Activated CD4-positive, alpha-beta T cell treated with anti-CD3 and anti-CD28 coated beads, Interleukin-2, amount 50 U/mL, for 16 hours (primary cell): ENCODE measurements at regions not wholly inside any gene's neighbourhood (a gene's known extent, or its start where the extent isn't known, plus 50 kb on each side); places are given as distances from the start of the nearest gene placed in this dataset.

ENCODE experiments used
- DNase-seq: peaks from one replicate; pipeline ENCODE4 v3.0.0-alpha.2; 2020

DNA sequence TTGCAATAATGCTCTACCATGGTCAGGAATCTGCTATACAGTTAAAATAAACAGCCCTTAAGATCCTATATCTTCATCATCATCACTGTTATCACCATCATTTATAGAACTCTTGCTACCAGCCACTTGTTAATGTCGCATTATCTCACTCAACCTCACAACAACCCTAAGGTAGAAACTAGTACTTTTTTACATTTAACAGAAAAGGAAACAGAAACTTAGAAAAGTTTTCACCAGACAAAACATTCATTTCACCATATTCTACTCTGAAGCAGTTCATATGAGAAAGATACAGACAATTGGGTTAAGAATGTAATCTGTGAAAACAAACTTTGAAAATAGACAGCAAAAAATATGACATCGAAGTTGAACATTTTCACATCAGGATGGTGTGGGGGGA, 262.6 kb downstream of the ATG4C start:
- DNase-seq = no peak

DNA sequence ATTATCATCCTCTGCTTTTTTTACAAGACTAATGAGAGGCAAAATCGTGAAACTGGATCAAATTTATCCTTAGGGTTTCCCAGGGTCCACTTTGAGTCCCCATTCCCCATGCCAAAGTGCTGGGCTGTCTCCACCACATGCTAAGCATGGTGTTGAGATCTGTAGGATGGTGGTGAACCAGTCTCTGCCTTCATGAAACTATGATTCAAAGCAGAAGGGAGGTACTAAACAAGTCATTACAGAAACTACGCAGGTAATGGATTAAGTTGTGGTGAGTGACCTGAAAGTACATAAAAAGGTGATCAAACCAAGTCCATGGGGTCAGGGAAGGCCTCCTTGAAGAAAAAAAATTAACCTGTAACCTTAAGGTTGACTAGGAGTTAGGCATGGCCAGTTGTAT, 265.2 kb downstream of the ATG4C start:
- no peak for DNase-seq

DNA sequence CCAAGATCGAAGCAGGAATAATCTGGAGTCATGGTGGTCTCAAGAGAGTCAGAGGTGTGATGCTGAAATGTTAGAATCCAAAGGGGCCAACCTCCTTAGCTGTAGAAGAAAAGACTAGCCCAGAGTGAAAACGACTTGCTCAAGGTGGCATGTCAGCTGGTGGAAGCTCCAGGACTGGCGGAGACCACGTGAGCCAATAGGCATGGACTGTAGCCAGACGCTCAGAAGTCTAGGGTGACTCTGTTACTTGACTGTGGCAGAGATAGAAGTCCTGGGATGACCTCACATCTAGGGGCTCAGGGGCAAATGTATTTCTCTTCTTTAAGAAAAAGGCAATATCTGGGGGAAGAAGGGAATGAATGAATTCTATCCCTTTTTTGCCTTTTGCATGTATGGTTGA, 267.4 kb downstream of the ATG4C start:
- DNase-seq = no peak

DNA sequence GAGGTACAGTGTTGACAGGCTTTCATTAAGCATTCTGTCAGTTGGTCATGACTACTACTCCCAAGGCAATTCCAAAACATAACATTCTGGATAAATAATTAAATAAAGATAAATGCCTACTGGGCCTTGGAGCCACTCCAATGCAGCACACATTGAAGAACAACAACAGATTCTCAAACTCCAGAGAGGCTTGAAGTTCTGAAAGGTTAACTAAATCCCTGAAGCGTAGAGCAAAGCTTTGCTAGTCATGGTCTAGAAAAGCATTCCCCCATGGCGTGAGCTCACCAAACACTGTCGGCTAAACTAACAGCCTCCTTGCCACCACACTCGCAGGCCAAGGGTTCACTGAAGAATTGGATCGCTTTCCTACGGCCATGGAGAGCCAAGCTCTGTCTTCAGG, 268.0 kb downstream of the ATG4C start:
- no peak for DNase-seq

DNA sequence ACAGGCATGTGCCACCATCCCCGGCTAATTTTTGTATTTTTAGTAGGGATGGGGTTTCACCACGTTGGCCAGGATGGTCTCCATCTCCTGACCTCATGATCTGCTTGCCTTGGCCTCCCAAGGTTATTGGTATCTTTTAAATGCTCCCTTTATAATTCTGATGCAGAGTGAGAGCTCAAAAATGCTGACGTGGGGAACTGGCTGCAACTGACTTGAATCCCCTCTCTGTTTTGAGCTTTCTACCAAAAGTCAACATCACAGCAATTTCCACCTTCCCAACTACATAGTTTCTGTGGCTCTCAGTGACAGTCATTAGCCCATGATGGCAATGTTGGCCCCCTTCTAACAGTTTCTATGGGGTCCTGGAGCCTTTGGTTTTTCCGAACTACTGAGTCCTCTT, 268.2 kb upstream of the FOXD3 start:
- DNase-seq = no peak

DNA sequence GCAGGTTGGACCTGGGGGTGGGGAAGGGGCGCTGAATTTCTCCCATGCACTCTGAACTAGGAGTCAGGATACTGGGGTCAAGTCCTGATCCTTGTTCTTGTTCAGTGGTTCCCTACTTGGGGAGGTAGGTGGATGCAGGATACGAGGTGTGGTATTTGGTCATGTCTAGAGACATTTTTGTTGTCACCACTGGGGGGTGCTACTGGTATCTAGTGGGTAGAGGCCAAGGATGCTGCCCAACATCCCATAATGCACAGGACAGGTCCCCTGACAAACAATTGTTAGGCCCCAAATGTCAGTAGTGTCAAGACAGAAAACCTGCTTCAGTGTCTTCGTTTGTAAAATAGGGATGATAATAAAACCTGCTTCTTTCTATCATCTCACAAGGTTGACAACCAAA, 259.0 kb upstream of the FOXD3 start:
- DNase-seq = no peak

DNA sequence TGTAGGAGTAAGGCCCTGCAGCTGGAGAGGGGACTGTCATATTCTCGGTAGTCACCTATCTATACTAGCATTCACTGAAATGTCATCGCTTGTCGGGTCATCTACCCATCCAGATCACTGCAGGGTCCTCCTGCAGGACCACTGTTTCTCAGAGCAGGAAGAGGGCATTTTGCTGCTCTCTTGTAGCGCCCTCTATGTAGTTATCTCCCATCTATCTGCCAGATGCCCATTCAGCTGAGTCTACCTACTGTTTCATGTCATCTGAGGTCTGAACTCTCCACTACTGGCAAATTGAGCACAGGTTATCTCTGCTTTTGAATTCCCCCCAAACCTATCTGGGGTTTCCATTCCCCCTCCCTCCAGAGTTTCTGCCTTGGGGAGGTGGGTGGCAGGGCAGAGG, 258.2 kb upstream of the FOXD3 start:
- DNase-seq = no peak

DNA sequence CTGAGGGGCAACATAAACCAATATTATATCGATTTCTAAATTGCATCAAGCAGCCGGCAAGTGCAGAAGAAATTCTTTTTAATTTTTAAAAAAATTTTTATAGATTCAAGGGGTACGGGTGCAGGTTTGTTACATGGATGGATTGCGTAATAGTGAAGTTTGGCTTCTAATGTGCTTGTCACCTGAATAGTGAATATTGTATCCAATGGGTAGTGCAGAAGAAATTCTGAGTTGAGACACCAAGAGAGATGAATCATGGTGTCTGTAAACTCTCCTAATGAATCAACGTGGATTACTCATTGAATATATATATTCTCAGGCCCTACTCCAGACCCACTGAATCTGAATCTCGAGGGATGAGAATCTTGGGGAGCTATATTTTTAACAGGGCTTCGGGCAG, 253.7 kb upstream of the FOXD3 start:
- DNase-seq = no peak

DNA sequence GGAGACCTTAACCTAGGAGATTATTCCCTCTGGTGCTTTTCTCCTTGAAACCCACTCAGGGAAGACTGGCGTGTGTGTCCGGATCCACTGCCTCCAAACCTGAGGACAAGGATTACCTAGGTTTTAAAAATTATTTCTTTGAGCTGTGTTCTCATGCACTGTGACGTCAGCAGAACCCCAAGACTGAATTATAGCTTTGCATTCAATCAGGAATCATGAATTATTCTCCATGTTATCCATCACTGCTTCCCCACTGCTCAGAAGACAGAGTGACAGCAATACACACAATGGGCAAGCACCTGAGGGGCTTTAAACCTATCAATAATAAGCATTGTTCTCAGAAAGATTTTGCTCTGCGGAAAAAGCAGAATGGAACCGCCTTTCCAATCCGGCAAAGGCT, 253.2 kb upstream of the FOXD3 start:
- no peak for DNase-seq

DNA sequence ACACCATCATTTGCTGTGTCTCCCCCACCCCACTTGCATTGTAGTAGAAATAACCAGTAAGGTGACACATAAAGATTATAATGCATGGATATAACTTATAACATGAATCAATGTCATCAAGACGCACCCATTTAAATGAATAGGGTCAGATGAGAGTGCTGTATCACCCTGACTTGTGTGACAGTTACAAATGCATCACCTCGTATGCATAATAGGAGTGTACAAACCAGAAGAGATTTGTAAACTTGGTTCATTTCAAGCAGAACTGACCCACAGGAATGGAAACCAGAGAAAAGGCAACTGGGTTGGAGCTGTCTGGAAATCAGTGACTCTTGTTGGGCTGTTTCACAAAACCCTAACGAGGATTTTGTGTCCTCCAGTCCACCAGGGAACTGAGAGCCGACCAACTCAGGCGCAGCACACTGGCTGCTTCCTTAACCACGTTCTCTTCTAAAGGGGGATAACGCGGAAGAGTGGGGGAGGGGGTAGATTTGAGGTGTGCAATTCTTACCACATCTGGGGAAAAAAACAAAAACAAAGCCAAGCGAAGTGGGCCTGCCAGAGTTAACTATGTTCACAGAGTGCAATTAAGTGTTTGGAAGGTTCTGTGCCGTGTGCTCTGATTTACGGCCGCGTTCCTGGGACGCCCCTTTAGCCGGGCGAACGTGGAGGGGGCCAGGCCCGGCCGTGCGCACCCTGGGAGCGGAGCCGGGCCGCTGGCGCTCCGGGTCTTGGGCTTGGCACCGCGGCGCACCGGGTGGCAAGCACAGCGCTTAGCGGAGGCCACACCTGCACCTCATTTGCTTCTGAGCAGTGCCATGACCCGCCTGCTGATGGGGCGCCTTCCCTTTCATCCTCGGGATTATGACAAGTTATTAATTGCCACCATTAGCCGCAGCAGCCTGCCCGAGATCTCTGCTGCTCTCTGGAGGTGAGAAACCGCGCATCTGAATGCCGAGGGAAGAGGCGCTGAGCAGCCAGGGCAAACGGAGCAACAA, 248.8 kb upstream of the FOXD3 start:
- DNase-seq = no peak

DNA sequence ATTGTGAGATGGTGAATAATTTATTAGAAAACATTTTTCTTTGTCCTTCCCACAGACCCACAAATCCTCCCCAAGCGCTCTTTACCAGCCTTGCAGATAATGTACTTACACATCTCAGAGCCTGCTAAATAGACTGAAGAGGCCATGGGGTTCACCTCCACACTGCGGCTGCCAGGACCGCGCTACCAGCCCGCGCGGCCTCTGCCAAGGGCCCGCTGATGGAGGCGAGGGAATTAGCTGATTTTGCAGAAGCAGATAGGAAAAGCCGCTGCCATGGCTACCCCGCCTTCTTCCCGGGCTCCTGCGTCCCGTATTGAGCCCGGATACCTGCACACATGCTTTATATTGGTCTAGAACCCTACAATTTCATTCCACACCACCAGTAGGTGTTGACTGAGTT, 248.0 kb upstream of the FOXD3 start:
- no peak for DNase-seq

DNA sequence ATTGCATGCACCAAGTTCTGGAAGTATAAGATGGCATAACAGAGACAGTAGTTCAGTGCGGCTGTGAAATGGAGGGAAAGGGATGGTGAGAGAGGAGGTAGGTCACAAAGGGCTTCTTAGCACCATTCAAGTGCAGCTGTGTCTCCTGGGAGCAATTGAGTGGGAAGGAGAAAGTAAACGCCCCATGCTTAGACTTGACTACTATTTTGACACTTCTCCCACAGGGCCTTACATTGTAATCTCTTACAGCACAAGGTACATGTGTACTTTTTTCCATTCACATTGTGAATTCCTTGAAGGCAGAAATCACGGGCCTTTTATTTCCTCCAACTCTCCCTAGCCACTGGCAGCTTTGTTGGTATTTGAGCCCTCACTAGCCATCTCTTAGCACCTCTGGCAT, 239.6 kb upstream of the FOXD3 start:
- DNase-seq = no peak

DNA sequence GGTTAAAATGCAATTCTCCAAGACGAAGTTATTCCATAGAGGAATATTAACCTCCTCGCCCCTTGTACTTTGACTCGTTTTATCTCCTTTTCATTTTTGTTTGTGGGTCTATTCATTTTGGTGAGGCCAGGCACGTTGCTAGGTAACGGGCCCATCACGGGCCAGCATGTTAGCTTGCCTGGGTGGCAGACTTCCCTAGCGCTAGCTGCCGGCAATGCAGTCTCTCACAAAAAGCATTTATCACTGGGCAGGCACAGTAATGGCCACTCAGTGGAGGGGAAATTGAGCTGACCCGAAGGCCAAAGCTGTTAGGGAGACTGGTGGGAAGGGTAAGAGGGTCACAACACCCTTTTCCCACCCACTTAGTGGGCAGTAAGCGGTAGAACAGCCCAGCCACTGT, 234.4 kb upstream of the FOXD3 start:
- no peak for DNase-seq

DNA sequence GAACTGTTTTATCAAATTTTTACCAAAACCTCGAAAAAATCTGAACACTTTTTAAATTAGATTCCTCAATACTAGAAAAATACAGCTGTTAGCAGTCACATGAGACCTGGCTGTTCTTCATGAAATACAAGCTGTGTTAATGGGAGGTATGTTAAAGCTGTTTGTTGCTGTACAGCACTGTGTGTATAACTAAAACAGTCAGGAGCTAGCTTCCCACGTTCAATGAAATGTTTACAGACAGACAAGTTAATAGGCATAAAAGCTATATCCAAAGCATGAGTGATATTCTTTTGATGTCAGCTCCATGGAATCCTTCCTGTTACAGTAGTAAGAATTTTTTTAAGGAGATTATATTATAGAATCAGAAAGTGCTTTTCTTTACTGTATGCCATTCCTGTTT, 223.2 kb upstream of the FOXD3 start:
- no peak for DNase-seq

DNA sequence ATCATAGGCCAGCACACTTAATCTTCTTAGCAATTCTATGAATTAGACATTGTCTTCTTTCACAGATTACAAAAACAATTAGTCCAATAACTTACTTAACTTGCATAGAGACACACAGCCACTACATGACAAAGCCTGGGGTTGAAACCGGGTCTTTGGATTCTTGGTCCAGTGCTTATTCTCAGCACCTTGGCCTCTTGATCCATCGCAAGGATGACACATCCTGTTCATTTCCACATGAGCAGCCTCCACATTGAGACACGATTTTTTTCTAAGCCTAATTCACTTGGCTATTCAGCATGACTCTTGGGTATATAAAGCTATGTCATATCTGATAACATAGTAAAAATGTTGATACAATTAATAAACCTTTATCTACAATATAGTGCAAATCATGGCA, 221.0 kb upstream of the FOXD3 start:
- DNase-seq = no peak

DNA sequence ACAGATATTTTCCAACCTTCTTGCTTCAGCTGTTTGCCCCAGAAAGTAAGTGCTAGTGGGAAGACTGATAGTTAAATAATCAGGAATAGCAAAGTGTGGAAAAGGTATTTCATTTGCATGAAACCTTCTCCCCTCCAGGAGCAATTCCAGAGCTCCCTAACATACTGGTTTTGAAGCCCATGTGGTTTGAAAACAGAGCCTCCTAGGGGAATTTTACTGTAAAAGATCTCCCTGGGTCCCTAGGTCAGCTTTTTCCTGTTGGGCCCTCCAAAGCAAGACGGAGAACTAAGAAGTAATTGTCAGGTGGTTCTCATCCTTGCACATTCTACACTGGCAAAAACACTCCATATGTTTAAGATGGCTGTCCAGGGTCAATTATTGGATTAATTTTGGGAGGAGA, 218.7 kb upstream of the FOXD3 start:
- DNase-seq = no peak

DNA sequence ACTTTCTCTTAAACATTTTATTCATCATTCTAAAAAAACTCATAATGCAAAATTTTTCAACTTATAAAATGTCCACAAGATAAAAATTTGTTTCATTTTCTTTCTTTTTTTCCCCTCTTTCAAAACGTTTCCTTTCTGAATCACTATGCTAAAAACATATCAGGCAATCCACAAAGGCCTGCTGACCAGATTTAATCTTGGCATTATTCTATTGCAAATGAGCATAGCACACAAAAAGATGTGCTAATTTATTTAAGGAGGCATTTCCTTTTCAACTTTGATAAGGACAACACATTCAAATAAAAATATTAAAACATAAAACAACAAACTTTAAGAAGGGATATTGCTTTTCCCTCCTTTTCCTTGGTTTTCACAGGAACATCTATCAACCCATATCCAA, 215.3 kb upstream of the FOXD3 start:
- DNase-seq = no peak

DNA sequence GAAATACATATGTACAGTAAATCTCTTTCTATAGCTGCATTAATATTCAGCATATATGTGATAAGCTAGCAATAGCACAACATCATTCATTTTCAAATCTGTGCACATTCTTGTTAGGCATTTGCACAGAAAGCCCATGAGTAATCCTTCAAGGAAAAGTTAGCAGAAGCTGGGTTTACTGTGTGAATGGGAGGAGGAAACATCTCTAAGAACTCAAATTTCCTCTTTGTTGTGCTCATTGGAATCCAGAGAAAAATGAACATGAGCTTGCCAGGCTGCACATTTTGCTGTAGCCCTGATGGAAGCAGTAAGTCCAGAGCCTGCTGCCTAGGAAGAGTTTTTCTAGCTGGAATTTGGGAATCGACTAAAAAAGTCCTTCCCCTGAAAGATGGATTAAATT, 214.2 kb upstream of the FOXD3 start:
- DNase-seq = no peak

DNA sequence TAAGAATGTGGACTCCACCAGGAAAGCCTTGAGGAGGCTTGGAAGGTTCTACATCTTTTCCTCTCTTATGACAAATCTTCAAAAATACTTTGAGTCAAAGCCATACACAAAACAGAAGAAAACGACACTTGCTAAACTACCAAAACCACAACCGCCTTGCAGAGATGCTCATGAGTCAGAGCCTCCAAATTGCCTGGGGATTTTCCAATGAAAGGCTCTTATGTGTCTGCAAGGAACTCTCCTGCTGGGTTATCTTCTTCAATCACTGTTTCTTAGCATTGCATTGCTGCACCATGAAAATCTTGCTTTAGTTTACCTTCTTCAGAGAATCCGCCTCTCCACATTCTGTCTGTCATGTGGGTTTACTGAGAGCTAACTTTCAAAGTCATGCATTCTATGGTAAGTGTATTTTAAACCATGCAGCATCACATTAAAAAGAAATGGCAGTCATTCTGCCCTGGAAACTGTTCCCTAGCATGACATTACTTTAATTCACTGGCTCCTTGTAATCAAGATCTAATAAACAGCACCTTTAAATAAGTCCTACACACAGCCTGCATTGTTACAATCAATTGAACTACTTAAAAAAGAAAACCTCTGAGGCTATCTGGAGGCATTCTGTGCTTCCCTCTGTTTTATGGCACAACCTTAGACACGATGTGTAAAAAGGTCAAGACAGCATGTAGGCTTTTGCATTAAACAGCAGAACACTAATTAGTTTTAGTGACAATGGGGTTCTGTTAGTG, 210.0 kb upstream of the FOXD3 start:
- peak; percentile 48 for DNase-seq

DNA sequence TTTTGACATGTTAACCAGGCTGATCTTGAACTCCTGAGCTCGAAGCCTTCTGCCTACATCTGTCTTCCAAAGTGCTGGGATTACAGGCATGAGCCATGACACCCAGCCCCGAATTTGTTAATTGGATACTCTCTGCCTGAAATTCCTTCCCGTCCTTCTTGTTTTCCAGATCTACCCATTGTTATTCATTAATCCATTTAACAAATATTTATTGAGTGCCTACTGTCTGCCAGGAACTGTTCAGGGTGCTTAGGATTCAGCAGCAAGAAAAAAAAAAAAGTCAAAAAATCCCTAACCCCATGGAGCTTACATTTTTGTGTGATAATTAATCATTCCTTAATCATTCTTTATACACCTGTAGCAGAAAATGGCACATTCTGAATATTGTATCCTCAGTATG, 206.8 kb upstream of the FOXD3 start:
- DNase-seq = no peak

DNA sequence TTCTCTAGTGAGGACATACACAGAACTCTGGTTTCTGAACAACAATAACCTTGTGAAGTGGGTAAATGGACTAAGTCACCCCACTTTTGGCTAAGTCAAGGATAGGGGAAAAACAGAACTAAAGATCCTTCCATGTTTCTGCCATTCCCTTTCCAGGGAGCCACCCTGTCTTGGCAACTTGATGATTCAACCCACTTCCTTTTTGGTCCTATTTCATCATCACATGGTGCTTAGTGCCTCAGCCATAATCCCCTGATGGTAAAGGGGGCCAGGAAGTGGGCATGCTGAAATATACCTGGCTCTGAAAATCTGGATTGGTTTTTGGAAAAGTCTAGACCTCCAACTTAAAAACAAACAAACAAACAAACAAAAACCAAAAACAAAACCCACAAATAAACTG, 206.4 kb upstream of the FOXD3 start:
- DNase-seq = no peak

DNA sequence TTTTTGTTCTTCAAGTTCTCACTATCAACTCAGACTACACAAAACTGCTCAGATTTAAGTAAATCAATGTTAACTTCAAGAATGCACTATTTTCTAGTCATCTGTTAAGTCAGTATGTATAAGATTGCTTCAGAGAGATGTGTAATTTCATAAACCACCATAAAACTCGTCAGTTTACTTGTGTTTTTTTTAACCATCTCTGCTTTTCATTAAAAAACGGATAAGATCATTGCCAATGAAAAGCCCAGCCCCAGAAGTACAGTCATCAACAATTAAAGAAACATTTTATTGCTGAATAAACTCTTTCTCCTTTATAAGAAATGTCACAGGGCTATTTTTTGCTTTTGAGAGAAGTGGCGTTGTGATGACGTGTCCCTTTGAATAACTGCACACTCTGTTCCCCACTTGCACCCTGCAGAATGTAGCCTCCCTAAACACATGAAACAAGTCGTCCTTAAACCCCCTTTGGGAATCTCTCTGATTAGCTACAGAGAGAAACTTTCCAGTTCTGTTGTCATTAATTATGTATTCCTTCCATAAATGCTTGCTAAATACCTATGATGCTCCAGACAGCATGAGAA, 202.7 kb upstream of the FOXD3 start:
- DNase-seq = no peak

DNA sequence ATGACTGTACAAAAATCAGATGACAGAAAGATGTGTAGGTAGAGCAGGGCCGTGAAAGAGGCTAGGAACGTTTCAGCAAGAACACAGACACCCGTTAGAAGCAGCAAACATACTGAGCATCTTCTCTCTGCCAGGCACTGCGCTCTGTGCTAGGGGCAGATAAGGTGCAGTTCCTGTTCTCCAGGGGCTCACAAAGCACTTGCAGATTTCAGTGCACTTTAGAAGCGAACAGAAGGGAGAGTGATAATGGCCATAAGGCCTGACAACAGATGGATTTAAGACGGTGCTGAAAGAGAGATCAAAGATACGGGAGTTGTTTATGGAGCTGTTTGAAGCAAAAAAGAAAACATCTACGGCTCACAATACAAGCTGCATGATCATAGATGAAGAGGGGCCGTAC, 200.3 kb upstream of the FOXD3 start:
- DNase-seq = no peak

DNA sequence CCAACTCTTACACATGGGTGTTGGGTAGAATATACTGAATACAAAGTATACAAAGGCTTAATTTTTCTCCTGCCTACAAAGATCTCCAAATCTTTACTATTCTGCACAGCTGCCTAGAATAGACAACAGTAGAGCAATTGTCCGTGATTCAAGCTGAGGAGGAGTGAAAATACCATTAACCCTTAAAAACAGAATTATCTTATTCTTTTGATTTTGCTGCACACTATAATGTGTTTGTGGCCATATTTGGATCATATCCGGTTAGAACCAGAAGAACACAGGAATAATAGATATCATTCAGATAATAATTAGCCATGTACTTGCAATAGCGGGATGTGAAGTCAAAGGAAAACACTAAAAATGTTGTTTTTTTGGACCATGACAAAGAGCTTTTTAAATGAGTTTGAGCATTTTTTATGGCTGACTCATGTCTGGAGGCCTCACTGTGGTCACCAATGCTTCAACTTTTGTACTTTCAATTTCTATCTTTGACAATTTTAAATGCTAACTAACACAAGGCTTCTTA, 197.6 kb upstream of the FOXD3 start:
- peak; percentile 10 for DNase-seq
